HUES48 (cell line): ENCODE measurements at regions not wholly inside any gene's neighbourhood (a gene's known extent, or its start where the extent isn't known, plus 50 kb on each side); places are given as distances from the start of the nearest gene placed in this dataset.

ENCODE experiments used
- H3K27ac ChIP-seq: one replicate; pipeline ENCODE4 v1.7.0; 2013; ENCODE audit warnings: low read depth, low read length, inconsistent platforms
- H3K27me3 ChIP-seq: 2 replicates; pipeline ENCODE4 v1.6.1; 2013; ENCODE audit warnings: mild to moderate bottlenecking, low read length; ENCODE audit not compliant: control insufficient read depth, insufficient read depth
- H3K36me3 ChIP-seq: 2 replicates; pipeline ENCODE4 v1.6.1; 2013; ENCODE audit warnings: low read length; ENCODE audit not compliant: control insufficient read depth, insufficient read depth
- H3K4me1 ChIP-seq: 2 replicates; pipeline ENCODE4 v1.6.1; 2013; ENCODE audit warnings: mild to moderate bottlenecking, low read length; ENCODE audit not compliant: control insufficient read depth, insufficient read depth
- H3K4me3 ChIP-seq: 2 replicates; pipeline ENCODE4 v1.5.1; 2013; ENCODE audit warnings: mild to moderate bottlenecking, low read depth, low read length
- H3K9ac ChIP-seq: 2 replicates; pipeline ENCODE4 v1.6.1; 2013; ENCODE audit warnings: mild to moderate bottlenecking, low read depth, low read length, moderate library complexity
- H3K9me3 ChIP-seq: 2 replicates; pipeline ENCODE4 v1.6.1; 2013; ENCODE audit warnings: low read length; ENCODE audit not compliant: control insufficient read depth, insufficient read depth

DNA sequence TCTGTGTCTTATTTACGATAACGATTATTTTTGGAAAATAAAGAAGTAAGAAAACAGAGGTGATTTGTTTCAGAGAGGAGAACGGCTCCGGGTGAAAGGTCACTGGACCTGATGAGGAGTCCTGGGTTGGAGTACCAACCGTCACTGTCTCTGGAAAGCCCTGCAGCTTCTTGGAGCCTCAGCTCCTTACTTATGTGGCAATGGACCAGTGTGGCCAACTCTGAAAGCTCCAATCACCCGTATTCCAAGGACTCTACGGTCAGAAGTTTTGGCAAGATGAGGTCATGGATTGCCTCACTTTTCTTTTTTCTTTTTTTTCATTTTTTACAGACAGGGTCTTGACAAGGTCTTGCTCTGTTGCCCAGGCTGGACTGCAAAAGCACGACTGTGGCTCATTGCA lies 84.8 kb downstream of the KLF4 start:
- H3K4me3 ChIP-seq, result no peak overlapping the region
- H3K4me1 ChIP-seq, result no peaks in the 10 kb centered on the region
- H3K36me3 ChIP-seq, result no peaks in the 10 kb centered on the region
- H3K9me3 ChIP-seq, result no peaks in the 10 kb centered on the region
- no peaks in the 10 kb centered on the region for H3K27me3 ChIP-seq
- no peak overlapping the region for H3K9ac ChIP-seq
- H3K27ac ChIP-seq, result no peak overlapping the region

DNA sequence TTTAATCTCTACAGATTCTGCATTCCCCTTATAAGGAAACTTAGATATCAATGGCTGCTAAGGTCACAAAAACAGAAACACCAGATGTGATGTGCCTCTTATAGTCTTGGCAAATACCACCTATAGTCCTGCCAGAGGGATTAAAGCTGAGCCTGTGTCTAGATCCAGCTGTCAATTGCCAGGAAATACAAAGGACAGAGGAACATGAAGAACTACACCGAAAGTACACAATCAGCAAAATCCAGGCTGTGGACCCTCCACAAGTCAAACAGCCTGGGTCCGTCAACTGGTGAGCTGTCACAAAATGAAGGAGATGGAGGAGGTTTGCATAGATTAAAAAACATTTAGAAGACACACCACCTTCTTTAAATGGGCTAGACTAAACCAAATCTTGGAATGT lies 85.4 kb downstream of the KLF4 start:
- no peaks in the 10 kb centered on the region for H3K4me1 ChIP-seq
- no peaks in the 10 kb centered on the region for H3K27me3 ChIP-seq
- no peak overlapping the region for H3K4me3 ChIP-seq
- no peak overlapping the region for H3K9ac ChIP-seq
- H3K36me3 ChIP-seq, result no peaks in the 10 kb centered on the region
- H3K27ac ChIP-seq, result no peak overlapping the region
- H3K9me3 ChIP-seq, result no peaks in the 10 kb centered on the region

- no peaks in the 10 kb centered on the region for H3K9me3 ChIP-seq
- no peak overlapping the region for H3K27ac ChIP-seq
- H3K4me3 ChIP-seq, result no peak overlapping the region
- H3K27me3 ChIP-seq, result no peaks in the 10 kb centered on the region
- no peak overlapping the region for H3K9ac ChIP-seq
- no peaks in the 10 kb centered on the region for H3K4me1 ChIP-seq
- H3K36me3 ChIP-seq, result no peaks in the 10 kb centered on the region
Observed at GRCh38 chr9:107397076-107398044, 92.2 kb downstream of the KLF4 start.

DNA sequence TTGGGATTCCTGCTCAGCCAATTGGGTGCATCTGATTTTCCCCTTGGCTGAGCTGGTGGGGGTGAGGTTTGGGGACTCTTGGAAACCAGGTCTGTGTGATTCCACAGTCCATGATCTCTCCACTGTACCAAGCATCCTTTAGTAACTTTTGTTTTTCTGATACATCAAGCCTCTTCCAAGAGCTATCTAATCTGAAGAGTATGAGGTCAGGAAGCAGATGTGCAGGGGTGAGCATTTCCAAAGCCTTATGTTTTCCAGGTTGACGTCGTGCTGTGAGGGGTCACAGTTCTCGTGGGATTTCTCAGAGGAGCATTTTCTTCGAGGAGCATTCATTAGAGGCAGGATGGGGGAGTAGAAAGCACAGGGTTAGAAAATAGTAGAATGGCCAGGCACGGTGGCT lies 95.3 kb downstream of the KLF4 start:
- Histone ChIP-seq H3K4me1 (no peaks in the 10 kb centered on the region), H3K9ac (no peak overlapping the region), H3K27me3 (no peaks in the 10 kb centered on the region), H3K36me3 (no peaks in the 10 kb centered on the region), H3K9me3 (no peaks in the 10 kb centered on the region), H3K4me3 (no peak overlapping the region), H3K27ac (no peak overlapping the region)

DNA sequence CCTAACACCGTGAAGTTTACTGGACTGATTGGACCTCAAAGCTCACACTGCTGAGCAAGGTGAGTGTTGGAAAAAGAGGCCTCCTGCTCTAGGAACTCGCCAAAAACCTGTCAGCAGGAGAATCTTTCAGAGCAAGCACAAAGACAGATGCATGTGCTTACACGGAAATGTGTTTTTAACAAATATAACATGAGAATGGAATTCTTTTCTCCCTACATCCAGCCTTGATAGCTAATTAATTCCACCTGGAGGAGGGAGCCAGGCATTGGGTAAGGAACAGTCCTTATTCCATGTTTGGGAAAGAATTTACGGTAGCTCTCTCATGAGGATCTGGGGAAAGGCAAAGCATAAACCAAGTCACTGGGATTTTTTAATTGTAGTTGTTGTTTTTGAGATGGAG lies 98.8 kb downstream of the KLF4 start:
- Histone ChIP-seq H3K9ac (no peak overlapping the region), H3K27me3 (no peaks in the 10 kb centered on the region), H3K4me1 (no peaks in the 10 kb centered on the region), H3K36me3 (no peaks in the 10 kb centered on the region), H3K9me3 (no peaks in the 10 kb centered on the region), H3K4me3 (no peak overlapping the region), H3K27ac (no peak overlapping the region)

- H3K4me1 ChIP-seq, result no peaks in the 10 kb centered on the region
- no peaks in the 10 kb centered on the region for H3K36me3 ChIP-seq
- no peaks in the 10 kb centered on the region for H3K9me3 ChIP-seq
- no peak overlapping the region for H3K4me3 ChIP-seq
- no peaks in the 10 kb centered on the region for H3K27me3 ChIP-seq
- no peak overlapping the region for H3K9ac ChIP-seq
- no peak overlapping the region for H3K27ac ChIP-seq
Observed at GRCh38 chr9:107390279-107390678, 99.3 kb downstream of the KLF4 start.

GRCh38 chr9:107389617-107390071 lies 99.9 kb downstream of the KLF4 start:
- H3K27ac ChIP-seq, result no peak overlapping the region
- H3K4me3 ChIP-seq, result no peak overlapping the region
- H3K27me3 ChIP-seq, result no peaks in the 10 kb centered on the region
- H3K9ac ChIP-seq, result no peak overlapping the region
- H3K9me3 ChIP-seq, result no peaks in the 10 kb centered on the region
- no peaks in the 10 kb centered on the region for H3K4me1 ChIP-seq
- no peaks in the 10 kb centered on the region for H3K36me3 ChIP-seq

GRCh38 chr9:107388890-107389289 lies 100.7 kb downstream of the KLF4 start:
- Histone ChIP-seq H3K4me3 (no peak overlapping the region), H3K27me3 (no peaks in the 10 kb centered on the region), H3K36me3 (no peaks in the 10 kb centered on the region), H3K9me3 (no peaks in the 10 kb centered on the region), H3K4me1 (no peaks in the 10 kb centered on the region), H3K27ac (no peak overlapping the region), H3K9ac (no peak overlapping the region)

DNA sequence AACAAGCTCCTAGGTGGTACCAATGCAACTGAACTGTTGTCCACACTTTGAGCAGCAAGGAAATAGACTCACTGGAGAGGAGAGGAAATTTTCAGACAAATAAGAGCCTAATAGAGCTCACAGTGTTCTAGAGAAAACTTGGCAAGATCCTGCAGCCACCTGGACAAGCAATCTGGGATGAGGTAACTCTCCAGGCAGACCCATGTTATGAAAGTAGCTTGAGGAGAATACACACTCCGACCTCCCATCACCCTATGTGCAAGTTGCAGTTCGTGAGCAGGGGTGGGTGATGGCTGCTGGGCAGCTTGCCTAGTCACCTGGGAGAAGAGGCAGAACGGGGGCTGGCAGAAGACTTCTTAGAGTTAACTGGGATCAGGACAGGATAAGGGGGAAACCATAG lies 102.2 kb downstream of the KLF4 start:
- no peak overlapping the region for H3K9ac ChIP-seq
- H3K27me3 ChIP-seq, result no peaks in the 10 kb centered on the region
- no peak overlapping the region for H3K4me3 ChIP-seq
- no peaks in the 10 kb centered on the region for H3K36me3 ChIP-seq
- H3K4me1 ChIP-seq, result no peaks in the 10 kb centered on the region
- no peak overlapping the region for H3K27ac ChIP-seq
- no peaks in the 10 kb centered on the region for H3K9me3 ChIP-seq

DNA sequence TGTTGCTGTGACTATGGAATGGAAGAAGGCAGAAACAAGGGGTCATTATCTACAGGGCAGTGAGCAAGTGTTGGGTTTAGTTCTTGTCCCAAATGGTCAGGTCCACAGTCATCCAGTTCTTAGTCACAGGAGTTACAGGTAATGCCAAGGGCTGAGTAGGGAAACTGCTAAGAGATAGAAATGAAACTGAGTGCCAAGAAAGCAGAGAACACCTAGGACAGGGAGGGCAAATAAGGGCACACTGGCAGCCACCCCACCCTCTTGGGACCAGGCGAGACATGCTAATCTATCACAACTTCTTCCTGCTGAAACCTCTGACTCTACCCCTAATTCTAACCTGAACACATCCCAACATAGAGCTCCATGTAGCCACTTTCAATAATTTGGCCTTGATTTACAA lies 103.2 kb downstream of the KLF4 start:
- H3K27ac ChIP-seq, result no peak overlapping the region
- no peak overlapping the region for H3K9ac ChIP-seq
- H3K9me3 ChIP-seq, result no peaks in the 10 kb centered on the region
- H3K36me3 ChIP-seq, result no peaks in the 10 kb centered on the region
- no peak overlapping the region for H3K4me3 ChIP-seq
- H3K27me3 ChIP-seq, result no peaks in the 10 kb centered on the region
- no peaks in the 10 kb centered on the region for H3K4me1 ChIP-seq
